ENCODE measurements at regions not wholly inside any gene's neighbourhood (a gene's known extent, or its start where the extent isn't known, plus 50 kb on each side); places are given as distances from the start of the nearest gene placed in this dataset.
"Not testable (repeated sequence)": the region's sequence is repeated elsewhere in the genome, so short reads cannot be mapped to it uniquely, and the experiment has no call there.

- Histone ChIP-seq H3K9me3 (peaks cover 0 to 9% (median 0%) of the 10 kb centered on the region in 12 donors), H3K27ac (no peak overlapping the region), H3K36me3 (no peaks in the 10 kb centered on the region), H3K4me3 (no peak overlapping the region), H3K4me1 (no peaks in the 10 kb centered on the region), H3K27me3 (no peaks in the 10 kb centered on the region)
- intact Hi-C loops (cut with DNase I), result no loop called here
- ATAC-seq, result no peak
- TF ChIP-seq POLR2A (IDR thresholded peaks at IDR 0.05), result no peak
- TF ChIP-seq, protein P1, sequence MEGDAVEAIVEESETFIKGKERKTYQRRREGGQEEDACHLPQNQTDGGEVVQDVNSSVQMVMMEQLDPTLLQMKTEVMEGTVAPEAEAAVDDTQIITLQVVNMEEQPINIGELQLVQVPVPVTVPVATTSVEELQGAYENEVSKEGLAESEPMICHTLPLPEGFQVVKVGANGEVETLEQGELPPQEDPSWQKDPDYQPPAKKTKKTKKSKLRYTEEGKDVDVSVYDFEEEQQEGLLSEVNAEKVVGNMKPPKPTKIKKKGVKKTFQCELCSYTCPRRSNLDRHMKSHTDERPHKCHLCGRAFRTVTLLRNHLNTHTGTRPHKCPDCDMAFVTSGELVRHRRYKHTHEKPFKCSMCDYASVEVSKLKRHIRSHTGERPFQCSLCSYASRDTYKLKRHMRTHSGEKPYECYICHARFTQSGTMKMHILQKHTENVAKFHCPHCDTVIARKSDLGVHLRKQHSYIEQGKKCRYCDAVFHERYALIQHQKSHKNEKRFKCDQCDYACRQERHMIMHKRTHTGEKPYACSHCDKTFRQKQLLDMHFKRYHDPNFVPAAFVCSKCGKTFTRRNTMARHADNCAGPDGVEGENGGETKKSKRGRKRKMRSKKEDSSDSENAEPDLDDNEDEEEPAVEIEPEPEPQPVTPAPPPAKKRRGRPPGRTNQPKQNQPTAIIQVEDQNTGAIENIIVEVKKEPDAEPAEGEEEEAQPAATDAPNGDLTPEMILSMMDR (IDR thresholded peaks at IDR 0.05), result no peak
- DNase-seq, result no peak
- 54 to 65% (median 59%) methylated on average over 4 of the region's 4 CpGs for WGBS, 4 donors
Observed at GRCh38 chr6:122886481-122886880, 97.4 kb downstream of the SMPDL3A start.

- Histone ChIP-seq H3K27ac (no peak overlapping the region), H3K36me3 (no peaks in the 10 kb centered on the region), H3K4me1 (no peaks in the 10 kb centered on the region), H3K27me3 (no peaks in the 10 kb centered on the region), H3K4me3 (no peak overlapping the region), H3K9me3 (peaks cover 0 to 11% (median 0%) of the 10 kb centered on the region in 12 donors)
- intact Hi-C loops (cut with DNase I), result no loop called here
- TF ChIP-seq POLR2A (IDR thresholded peaks at IDR 0.05), result no peak
- TF ChIP-seq, protein P1 (IDR thresholded peaks at IDR 0.05), result no peak
- DNase-seq (no peak), ATAC-seq (no peak)
Observed at GRCh38 chr6:122887941-122888340, 98.9 kb downstream of the SMPDL3A start.

GRCh38 chr6:122888680-122889079, 99.6 kb downstream of the SMPDL3A start:
- ATAC-seq; H3K27me3 ChIP-seq; DNase-seq; H3K4me1 ChIP-seq; H3K36me3 ChIP-seq; H3K9me3 ChIP-seq; H3K27ac ChIP-seq; intact Hi-C loops (cut with DNase I); H3K4me3 ChIP-seq: not testable (repeated sequence)
- WGBS, 4 donors, result 96 to 100% (median 99%) methylated on average over 1 of the region's 1 CpG

- Histone ChIP-seq H3K4me3 (no peak overlapping the region), H3K4me1 (no peaks in the 10 kb centered on the region), H3K27me3 (no peaks in the 10 kb centered on the region), H3K27ac (no peak overlapping the region), H3K36me3 (no peaks in the 10 kb centered on the region), H3K9me3 (peaks cover 0 to 7% (median 0%) of the 10 kb centered on the region in 12 donors)
- DNase-seq (no peak), ATAC-seq (no peak)
- intact Hi-C loops (cut with DNase I), result no loop called here
- TF ChIP-seq, protein P1 (IDR thresholded peaks at IDR 0.05), result no peak
- TF ChIP-seq POLR2A (IDR thresholded peaks at IDR 0.05), result no peak
- WGBS, 4 donors, result 77 to 87% (median 82%) methylated on average over 4 of the region's 4 CpGs
Observed at GRCh38 chr6:122890250-122890649, 101.2 kb downstream of the SMPDL3A start.

- no peak overlapping the region for H3K4me3 ChIP-seq
- no peaks in the 10 kb centered on the region for H3K36me3 ChIP-seq
- intact Hi-C loops (cut with DNase I), result no loop called here
Observed at GRCh38 chr6:122894791-122895190, 101.2 kb upstream of the CLVS2 start.

More at GRCh38 chr6:122894791-122895190, 101.2 kb upstream of the CLVS2 start:
- H3K27ac ChIP-seq, result no peak overlapping the region
- H3K4me1 ChIP-seq, result no peaks in the 10 kb centered on the region
- H3K27me3 ChIP-seq, result no peaks in the 10 kb centered on the region
- TF ChIP-seq, protein P1 (IDR thresholded peaks at IDR 0.05), result no peak
- no peak for TF ChIP-seq POLR2A (IDR thresholded peaks at IDR 0.05)
- ATAC-seq, result no peak
- peaks cover 0 to 7% (median 0%) of the 10 kb centered on the region in 12 donors for H3K9me3 ChIP-seq
- DNase-seq, result no peak
